GM18526 (cell line): ENCODE measurements at regions not wholly inside any gene's neighbourhood (a gene's known extent, or its start where the extent isn't known, plus 50 kb on each side); places are given as distances from the start of the nearest gene placed in this dataset.

Source experiments
- POLR2A ChIP-seq: IDR thresholded peaks from 3 replicates; pipeline ENCODE4 v1.6.1; 2011; ENCODE audit not compliant: insufficient read length; ENCODE audit errors: extremely low read depth

- TF ChIP-seq POLR2A: no peak
These were observed 419.2 kb downstream of the BUD13 start for GRCh38 chr11:116353589-116353988.

GRCh38 chr11:116352881-116353280, 419.9 kb downstream of the BUD13 start:
- TF ChIP-seq POLR2A: no peak

- TF ChIP-seq POLR2A: no peak
These were observed 424.6 kb downstream of the BUD13 start for GRCh38 chr11:116348226-116348625.

GRCh38 chr11:116345575-116345974, 427.2 kb downstream of the BUD13 start:
- TF ChIP-seq POLR2A: no peak

GRCh38 chr11:116344601-116345000, 428.2 kb downstream of the BUD13 start:
- TF ChIP-seq POLR2A: no peak

- TF ChIP-seq POLR2A: no peak
These were observed 429.5 kb downstream of the BUD13 start for GRCh38 chr11:116343270-116343669.

GRCh38 chr11:116342148-116342547, 430.6 kb downstream of the BUD13 start:
- TF ChIP-seq POLR2A: no peak

- TF ChIP-seq POLR2A: no peak
These were observed 433.3 kb downstream of the BUD13 start for GRCh38 chr11:116339306-116340098.

GRCh38 chr11:116336540-116336939, 436.2 kb downstream of the BUD13 start:
- no peak for TF ChIP-seq POLR2A

GRCh38 chr11:116335891-116336290, 436.9 kb downstream of the BUD13 start:
- no peak for TF ChIP-seq POLR2A

- TF ChIP-seq POLR2A: no peak
These were observed 437.7 kb downstream of the BUD13 start for GRCh38 chr11:116335078-116335477.

GRCh38 chr11:116334596-116334995, 438.2 kb downstream of the BUD13 start:
- TF ChIP-seq POLR2A: no peak

- no peak for TF ChIP-seq POLR2A
These were observed 439.7 kb downstream of the BUD13 start for GRCh38 chr11:116333001-116333535.

GRCh38 chr11:116332391-116332790, 440.4 kb downstream of the BUD13 start:
- TF ChIP-seq POLR2A: no peak

GRCh38 chr11:116331381-116331780, 441.4 kb downstream of the BUD13 start:
- no peak for TF ChIP-seq POLR2A

- TF ChIP-seq POLR2A: no peak
These were observed 442.2 kb downstream of the BUD13 start for GRCh38 chr11:116330439-116331185.
